ENCODE measurements at regions not wholly inside any gene's neighbourhood (a gene's known extent, or its start where the extent isn't known, plus 50 kb on each side); places are given as distances from the start of the nearest gene placed in this dataset.

- no peak for TF ChIP-seq Cebpa-rat (IDR thresholded peaks at IDR 0.05)
- Histone ChIP-seq H3K27ac (no peak overlapping the region), H4K20me1 (no peaks in the 10 kb centered on the region), H3K4me1 (peaks cover 11% of the 10 kb centered on the region), H3K4me2 (no peak overlapping the region), H3K36me3 (no peaks in the 10 kb centered on the region), H3K27me3 (no peaks in the 10 kb centered on the region), H3K4me3 (no peak overlapping the region), H3K9me3 (no peaks in the 10 kb centered on the region), H3K9ac (no peak overlapping the region)
Observed at GRCh38 chrX:44096666-44097065, 123.5 kb upstream of the NDP start.

GRCh38 chrX:44094821-44095530 lies 121.8 kb upstream of the NDP start:
- Histone ChIP-seq H3K27me3 (no peaks in the 10 kb centered on the region), H3K4me3 (no peak overlapping the region), H3K4me2 (no peak overlapping the region), H3K9me3 (no peaks in the 10 kb centered on the region), H3K9ac (no peak overlapping the region), H4K20me1 (no peaks in the 10 kb centered on the region), H3K27ac (no peak overlapping the region), H3K36me3 (no peaks in the 10 kb centered on the region), H3K4me1 (no peaks in the 10 kb centered on the region)
- TF ChIP-seq Cebpa-rat (IDR thresholded peaks at IDR 0.05), result no peak

GRCh38 chrX:44093431-44093830 lies 120.2 kb upstream of the NDP start:
- Histone ChIP-seq H3K4me2 (no peak overlapping the region), H3K36me3 (no peaks in the 10 kb centered on the region), H3K27ac (no peak overlapping the region), H3K9ac (no peak overlapping the region), H3K27me3 (no peaks in the 10 kb centered on the region), H3K4me1 (no peaks in the 10 kb centered on the region), H4K20me1 (no peaks in the 10 kb centered on the region), H3K9me3 (no peaks in the 10 kb centered on the region), H3K4me3 (no peak overlapping the region)
- TF ChIP-seq Cebpa-rat (IDR thresholded peaks at IDR 0.05), result no peak

- H3K27ac ChIP-seq, result no peak overlapping the region
- H3K36me3 ChIP-seq, result no peaks in the 10 kb centered on the region
- no peak overlapping the region for H3K9ac ChIP-seq
- TF ChIP-seq Cebpa-rat (IDR thresholded peaks at IDR 0.05), result no peak
- H3K4me1 ChIP-seq, result no peaks in the 10 kb centered on the region
- H3K4me2 ChIP-seq, result no peak overlapping the region
- H3K4me3 ChIP-seq, result no peak overlapping the region
- H3K9me3 ChIP-seq, result no peaks in the 10 kb centered on the region
- no peaks in the 10 kb centered on the region for H3K27me3 ChIP-seq
- no peaks in the 10 kb centered on the region for H4K20me1 ChIP-seq
Observed at GRCh38 chrX:44092778-44093177, 119.6 kb upstream of the NDP start.

GRCh38 chrX:44088510-44089144 lies 115.4 kb upstream of the NDP start:
- no peak for TF ChIP-seq Cebpa-rat (IDR thresholded peaks at IDR 0.05)

GRCh38 chrX:44085209-44085608 lies 112.0 kb upstream of the NDP start:
- no peaks in the 10 kb centered on the region for H3K9me3 ChIP-seq
- H3K36me3 ChIP-seq, result no peaks in the 10 kb centered on the region
- H3K9ac ChIP-seq, result no peak overlapping the region
- H3K4me2 ChIP-seq, result no peak overlapping the region
- no peak overlapping the region for H3K4me3 ChIP-seq
- H3K4me1 ChIP-seq, result no peaks in the 10 kb centered on the region
- H3K27me3 ChIP-seq, result no peaks in the 10 kb centered on the region
- no peak overlapping the region for H3K27ac ChIP-seq
- H4K20me1 ChIP-seq, result no peaks in the 10 kb centered on the region
- TF ChIP-seq Cebpa-rat (IDR thresholded peaks at IDR 0.05), result no peak

More at GRCh38 chrX:44088510-44089144, 115.4 kb upstream of the NDP start:
- no peaks in the 10 kb centered on the region for H3K4me1 ChIP-seq
- no peaks in the 10 kb centered on the region for H3K36me3 ChIP-seq
- H3K4me2 ChIP-seq, result no peak overlapping the region
- no peaks in the 10 kb centered on the region for H3K27me3 ChIP-seq
- H3K4me3 ChIP-seq, result no peak overlapping the region
- H4K20me1 ChIP-seq, result no peaks in the 10 kb centered on the region
- no peaks in the 10 kb centered on the region for H3K9me3 ChIP-seq
- H3K9ac ChIP-seq, result no peak overlapping the region
- H3K27ac ChIP-seq, result no peak overlapping the region

- no peak for TF ChIP-seq Cebpa-rat (IDR thresholded peaks at IDR 0.05)
- Histone ChIP-seq H4K20me1 (no peaks in the 10 kb centered on the region), H3K4me3 (no peak overlapping the region), H3K27me3 (no peaks in the 10 kb centered on the region), H3K36me3 (no peaks in the 10 kb centered on the region), H3K9ac (no peak overlapping the region), H3K4me1 (no peaks in the 10 kb centered on the region), H3K9me3 (no peaks in the 10 kb centered on the region), H3K27ac (no peak overlapping the region), H3K4me2 (no peak overlapping the region)
Observed at GRCh38 chrX:44082829-44083228, 109.6 kb upstream of the NDP start.

GRCh38 chrX:44080083-44080482 lies 106.9 kb upstream of the NDP start:
- H3K27me3 ChIP-seq, result no peaks in the 10 kb centered on the region
- H3K36me3 ChIP-seq, result no peaks in the 10 kb centered on the region

GRCh38 chrX:44072631-44073030 lies 99.4 kb upstream of the NDP start:
- Histone ChIP-seq H3K9ac (no peak overlapping the region), H3K9me3 (no peaks in the 10 kb centered on the region), H3K4me2 (no peak overlapping the region), H3K4me3 (no peak overlapping the region), H3K27ac (no peak overlapping the region), H3K27me3 (no peaks in the 10 kb centered on the region), H3K4me1 (no peaks in the 10 kb centered on the region), H4K20me1 (no peaks in the 10 kb centered on the region), H3K36me3 (no peaks in the 10 kb centered on the region)
- TF ChIP-seq Cebpa-rat (IDR thresholded peaks at IDR 0.05), result no peak

More at GRCh38 chrX:44080083-44080482, 106.9 kb upstream of the NDP start:
- Histone ChIP-seq H4K20me1 (no peaks in the 10 kb centered on the region), H3K4me2 (no peak overlapping the region), H3K9ac (no peak overlapping the region), H3K4me1 (no peaks in the 10 kb centered on the region), H3K9me3 (no peaks in the 10 kb centered on the region), H3K4me3 (no peak overlapping the region), H3K27ac (no peak overlapping the region)
- no peak for TF ChIP-seq Cebpa-rat (IDR thresholded peaks at IDR 0.05)

- Histone ChIP-seq H3K36me3 (no peaks in the 10 kb centered on the region), H3K27ac (no peak overlapping the region), H3K4me3 (no peak overlapping the region), H3K9me3 (no peaks in the 10 kb centered on the region), H3K27me3 (no peaks in the 10 kb centered on the region), H3K4me2 (no peak overlapping the region), H3K9ac (no peak overlapping the region), H4K20me1 (no peaks in the 10 kb centered on the region), H3K4me1 (no peaks in the 10 kb centered on the region)
- TF ChIP-seq Cebpa-rat (IDR thresholded peaks at IDR 0.05), result no peak
Observed at GRCh38 chrX:44071847-44072551, 98.8 kb upstream of the NDP start.
